A673 (cell line): ENCODE measurements at regions not wholly inside any gene's neighbourhood (a gene's known extent, or its start where the extent isn't known, plus 50 kb on each side); places are given as distances from the start of the nearest gene placed in this dataset.

Experiments used
- EZH2 ChIP-seq: fragments of 200-600 bp; sonication (generic); IDR thresholded peaks from 2 replicates; pipeline ENCODE4 v1.6.1; 2017; ENCODE audit warnings: borderline replicate concordance, low read depth, mild to moderate bottlenecking, mixed read lengths, antibody characterized with exemption, low read length; ENCODE audit not compliant: poor library complexity, severe bottlenecking
- TF ChIP-seq, protein P1 (sequence below): fragments of 300-800, 200-600 bp; sonication (generic); conservative IDR thresholded peaks from 2 replicates; pipeline ENCODE4 v1.5.1; 2017; ENCODE audit warnings: low read depth, mild to moderate bottlenecking, antibody characterized with exemption, low read length, moderate library complexity, mixed read lengths

DNA sequence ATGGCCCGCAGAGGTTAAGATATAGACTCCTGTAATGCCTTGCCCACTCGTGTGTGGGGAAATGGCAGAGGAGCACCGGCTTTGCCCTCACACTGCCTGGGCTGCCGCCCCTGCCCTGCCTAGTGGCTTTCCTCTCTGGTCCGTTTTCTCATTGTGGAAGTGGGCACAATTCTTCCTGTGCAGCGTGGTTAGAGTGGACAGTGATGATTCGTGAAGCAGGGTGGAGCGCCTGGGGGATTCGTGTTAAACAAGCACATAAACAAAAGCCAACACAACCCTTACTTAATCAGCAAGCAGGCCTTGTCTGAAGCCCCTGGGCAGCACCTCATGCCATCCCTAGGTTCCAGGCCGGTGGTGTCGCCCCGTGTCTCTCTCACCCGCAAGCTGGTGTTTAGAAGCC lies 269.7 kb downstream of the SEC14L1 start:
- TF ChIP-seq, protein P1, sequence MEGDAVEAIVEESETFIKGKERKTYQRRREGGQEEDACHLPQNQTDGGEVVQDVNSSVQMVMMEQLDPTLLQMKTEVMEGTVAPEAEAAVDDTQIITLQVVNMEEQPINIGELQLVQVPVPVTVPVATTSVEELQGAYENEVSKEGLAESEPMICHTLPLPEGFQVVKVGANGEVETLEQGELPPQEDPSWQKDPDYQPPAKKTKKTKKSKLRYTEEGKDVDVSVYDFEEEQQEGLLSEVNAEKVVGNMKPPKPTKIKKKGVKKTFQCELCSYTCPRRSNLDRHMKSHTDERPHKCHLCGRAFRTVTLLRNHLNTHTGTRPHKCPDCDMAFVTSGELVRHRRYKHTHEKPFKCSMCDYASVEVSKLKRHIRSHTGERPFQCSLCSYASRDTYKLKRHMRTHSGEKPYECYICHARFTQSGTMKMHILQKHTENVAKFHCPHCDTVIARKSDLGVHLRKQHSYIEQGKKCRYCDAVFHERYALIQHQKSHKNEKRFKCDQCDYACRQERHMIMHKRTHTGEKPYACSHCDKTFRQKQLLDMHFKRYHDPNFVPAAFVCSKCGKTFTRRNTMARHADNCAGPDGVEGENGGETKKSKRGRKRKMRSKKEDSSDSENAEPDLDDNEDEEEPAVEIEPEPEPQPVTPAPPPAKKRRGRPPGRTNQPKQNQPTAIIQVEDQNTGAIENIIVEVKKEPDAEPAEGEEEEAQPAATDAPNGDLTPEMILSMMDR, result no peak
- TF ChIP-seq EZH2, result no peak
